HPDE6-E6E7 (cell line): ENCODE measurements at regions not wholly inside any gene's neighbourhood (a gene's known extent, or its start where the extent isn't known, plus 50 kb on each side); places are given as distances from the start of the nearest gene placed in this dataset.
"Not testable (repeated sequence)": the region's sequence is repeated elsewhere in the genome, so short reads cannot be mapped to it uniquely, and the experiment has no call there.

ENCODE experiments used
- DNase-seq: peaks from one replicate; pipeline ENCODE4 v3.0.0; 2011; ENCODE audit warnings: missing footprints; ENCODE audit errors: extremely low spot score

DNA sequence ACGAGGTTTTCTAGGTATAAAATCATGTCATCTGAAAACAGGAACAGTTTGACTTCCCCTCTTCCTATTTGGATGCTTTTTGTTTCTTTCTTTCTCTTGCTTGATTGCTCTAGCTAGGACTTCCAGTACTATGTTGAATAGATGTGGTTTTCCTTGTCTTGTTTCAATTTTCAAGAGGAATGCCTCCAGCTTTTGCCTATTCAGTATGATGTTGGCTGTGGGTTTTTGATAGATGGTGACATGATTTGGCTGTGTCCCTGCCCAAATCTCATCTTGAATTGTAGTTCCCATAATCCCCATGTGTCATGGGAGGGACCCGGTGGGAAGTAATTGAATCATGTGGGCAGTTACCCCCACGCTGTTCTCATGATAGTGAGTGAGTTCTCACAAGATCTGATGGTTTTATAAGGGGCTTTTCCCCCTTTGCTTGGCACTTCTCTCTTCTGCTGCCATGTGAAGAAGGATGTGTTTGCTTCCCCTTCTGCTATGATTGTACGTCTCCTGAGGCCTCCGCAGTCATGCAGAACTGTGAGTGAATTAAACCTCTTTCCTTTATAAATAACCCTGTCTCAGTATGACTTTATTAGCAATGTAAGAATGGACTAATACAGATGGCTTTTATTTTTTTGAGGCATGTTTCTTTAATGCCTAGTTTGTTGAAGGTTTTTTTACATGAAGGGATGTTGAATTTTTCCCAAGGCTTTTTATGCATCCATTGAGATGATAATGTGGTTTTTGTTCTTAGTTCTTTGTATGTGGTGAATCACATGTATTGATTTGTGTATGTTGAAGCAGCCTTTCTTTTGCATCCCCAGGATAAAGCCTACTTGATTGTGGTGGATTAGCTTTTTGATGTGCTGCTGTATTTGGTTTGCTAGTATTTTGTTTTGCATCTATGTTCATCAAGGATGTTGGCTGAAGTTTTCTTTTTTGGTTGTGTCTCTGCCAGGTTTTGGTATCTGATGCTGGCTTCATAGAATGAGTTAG, 239.1 kb downstream of the THBS2 start:
- DNase-seq, result no peak

- DNase-seq, result no peak
Observed at GRCh38 chr6:169009628-169010027, 244.0 kb downstream of the THBS2 start.

GRCh38 chr6:169008641-169009257, 244.9 kb downstream of the THBS2 start:
- no peak for DNase-seq

- no peak for DNase-seq
Observed at GRCh38 chr6:169005166-169005565, 248.5 kb downstream of the THBS2 start.

GRCh38 chr6:169000022-169000421, 253.6 kb downstream of the THBS2 start:
- DNase-seq, result no peak

DNA sequence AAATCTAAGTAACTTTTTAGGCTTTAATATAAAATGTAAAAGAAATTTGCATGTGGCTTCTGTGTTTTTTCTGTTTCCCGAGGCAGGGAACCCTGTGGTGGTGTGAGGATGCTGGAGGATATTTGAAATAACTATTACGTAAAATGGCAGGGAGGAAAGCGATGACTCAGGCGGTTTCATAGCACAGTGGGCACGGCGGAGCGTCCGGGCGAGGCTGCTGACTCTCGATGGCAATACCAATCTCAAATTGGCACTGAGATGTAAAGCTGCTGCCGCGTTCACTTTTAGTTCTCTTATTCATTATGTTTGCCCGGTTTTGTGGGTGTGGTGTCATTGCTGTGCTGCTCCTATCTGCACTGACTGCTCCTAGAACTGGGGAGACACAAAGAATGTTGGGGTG, 254.3 kb downstream of the THBS2 start:
- no peak for DNase-seq

DNA sequence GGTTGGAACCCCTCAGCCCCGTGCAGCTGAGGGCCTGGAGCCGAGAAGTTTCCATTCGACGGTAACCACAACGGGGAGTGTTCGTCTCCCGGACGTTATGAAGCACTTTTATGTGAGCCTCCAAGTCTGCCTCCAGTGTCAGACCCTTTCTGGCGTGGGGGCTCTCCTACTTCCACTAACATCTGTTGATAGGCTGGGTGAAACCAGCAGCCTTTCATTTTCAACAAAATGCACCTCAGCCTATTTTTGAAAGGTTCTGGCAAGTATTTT, 257.4 kb downstream of the THBS2 start:
- DNase-seq, result no peak

DNA sequence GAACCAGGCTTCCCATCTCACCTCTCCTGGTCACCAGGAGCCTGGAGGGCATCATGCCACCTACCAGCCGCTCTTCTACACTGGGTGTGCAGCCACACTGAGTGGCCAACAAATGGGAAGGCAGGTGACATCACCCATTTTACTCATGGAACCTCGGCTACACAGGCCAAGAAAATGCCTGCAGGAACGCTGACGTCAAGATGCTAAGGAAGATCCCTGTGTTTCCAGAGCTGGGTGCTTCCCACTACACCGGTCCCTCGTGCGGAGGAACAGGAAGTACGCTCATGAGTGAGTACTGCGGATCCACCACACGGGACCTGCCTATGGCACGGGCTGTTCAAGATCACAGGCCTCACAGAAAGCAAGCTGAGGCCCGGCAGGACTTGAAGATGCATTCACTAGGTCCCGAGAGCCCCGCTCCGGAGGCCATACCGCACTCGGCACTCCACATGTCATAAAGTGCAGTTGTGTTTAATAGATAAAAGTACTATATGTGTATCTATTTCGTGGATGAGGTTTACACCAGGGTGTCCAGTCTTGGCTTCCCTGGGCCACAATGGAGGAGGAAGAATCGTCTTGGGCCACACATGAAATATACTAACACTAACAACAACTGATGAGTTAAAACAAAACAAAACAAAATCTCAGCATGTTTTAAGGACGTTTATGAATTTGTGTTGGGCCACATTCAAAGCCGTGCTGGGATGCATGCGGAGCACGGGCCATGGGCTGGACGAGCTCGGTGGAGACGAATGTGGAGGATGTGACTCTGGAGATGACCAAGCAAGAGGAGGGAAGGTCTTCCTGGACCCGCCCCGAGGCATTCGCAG, 257.9 kb downstream of the THBS2 start:
- DNase-seq, result no peak

DNA sequence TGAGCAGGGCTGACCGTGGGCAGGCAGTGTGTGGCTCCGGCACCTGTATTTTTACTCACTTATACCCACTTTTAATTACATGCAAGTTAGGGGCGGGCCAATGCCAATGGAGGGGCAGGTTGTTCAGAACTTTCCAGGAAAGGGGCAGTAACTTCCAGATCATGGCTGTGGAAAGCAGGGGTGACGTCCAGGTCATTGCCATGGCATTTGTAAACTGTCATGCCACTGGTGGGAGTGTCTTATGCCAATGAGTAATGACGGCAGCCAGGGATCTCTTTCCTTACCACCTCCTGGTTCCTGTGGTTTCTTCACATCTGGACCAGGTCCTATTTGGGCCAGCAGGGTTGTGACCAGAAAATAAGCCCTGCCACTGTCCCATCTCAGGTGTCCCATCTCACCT, 258.7 kb downstream of the THBS2 start:
- no peak for DNase-seq

DNA sequence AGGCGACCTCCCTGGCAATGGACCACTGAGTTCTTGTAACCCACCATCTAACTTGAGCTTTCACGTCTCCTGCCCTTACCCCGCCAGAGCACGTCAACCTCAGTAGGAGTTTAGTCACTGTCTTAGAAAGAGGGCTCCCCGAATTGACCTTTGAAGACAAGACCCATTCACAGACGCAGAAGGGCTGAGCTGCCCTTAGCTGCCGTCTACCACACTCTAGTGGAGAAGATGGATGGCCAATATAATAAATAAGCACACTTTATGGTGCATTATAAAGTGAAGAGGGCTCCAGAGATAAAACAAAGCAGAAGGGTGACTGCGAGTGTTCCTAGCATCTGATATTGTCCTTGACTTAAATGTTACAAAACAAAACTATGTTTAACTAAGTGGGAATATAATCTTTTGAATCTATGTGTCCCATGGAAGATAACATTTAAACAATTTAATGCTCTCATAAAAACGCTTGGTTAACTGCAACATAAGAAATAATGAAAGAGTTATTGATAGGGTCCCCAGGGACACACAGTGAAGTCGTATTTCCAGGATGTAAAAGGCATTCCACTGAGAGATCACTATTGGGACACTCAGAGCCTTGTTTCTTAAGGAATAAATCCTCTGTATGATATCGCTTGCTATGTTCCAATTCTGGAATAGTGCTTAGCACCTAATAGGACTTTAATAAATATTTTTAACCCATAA, 261.1 kb downstream of the THBS2 start:
- no peak for DNase-seq

- not testable (repeated sequence) for DNase-seq
Observed at GRCh38 chr6:168991695-168992094, 262.0 kb downstream of the THBS2 start.

GRCh38 chr6:168990019-168990751, 263.5 kb downstream of the THBS2 start:
- no peak for DNase-seq

DNA sequence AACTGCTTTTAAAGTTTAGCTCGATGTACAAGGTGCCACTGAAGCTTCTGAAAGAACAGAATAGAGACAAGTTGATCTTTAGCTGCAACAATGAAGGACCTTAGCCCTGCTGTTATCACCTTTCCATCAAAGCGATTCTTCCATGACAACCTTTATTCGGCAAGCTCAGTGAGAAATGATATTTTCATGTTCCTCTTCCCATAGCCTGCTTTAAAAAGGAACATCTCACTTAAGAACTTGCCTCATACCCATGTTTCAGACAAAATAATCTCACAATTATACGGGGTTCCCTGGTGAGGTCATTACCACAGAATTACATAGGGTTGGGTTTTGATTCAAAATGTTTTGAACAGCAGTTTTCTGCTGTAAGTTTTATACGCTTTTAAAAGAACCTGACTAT, 264.2 kb downstream of the THBS2 start:
- no peak for DNase-seq

GRCh38 chr6:168988801-168989200, 264.8 kb downstream of the THBS2 start:
- DNase-seq, result no peak

DNA sequence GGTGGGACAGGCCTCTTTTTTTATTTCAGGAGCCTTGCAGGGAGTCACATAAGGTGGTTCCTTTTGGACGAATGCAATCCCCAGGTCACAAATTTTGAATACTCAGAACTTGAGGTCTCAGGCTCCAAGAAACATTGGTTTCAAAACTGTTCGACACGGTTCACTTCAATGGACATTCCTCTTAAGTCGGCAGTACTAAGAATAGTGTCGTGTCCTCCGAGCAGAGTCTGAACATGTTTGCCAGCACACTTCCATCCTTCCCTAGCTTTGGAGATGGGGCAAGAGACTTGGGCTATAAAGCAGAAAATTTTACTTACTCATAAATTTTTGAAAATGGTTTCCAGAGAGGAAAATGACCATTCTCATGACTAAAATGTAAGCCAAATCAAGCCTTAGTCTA, 265.4 kb downstream of the THBS2 start:
- no peak for DNase-seq

- DNase-seq, result peak; percentile 46
Observed at GRCh38 chr6:168985705-168986104, 267.9 kb downstream of the THBS2 start.

GRCh38 chr6:168983925-168984324, 269.7 kb downstream of the THBS2 start:
- no peak for DNase-seq

GRCh38 chr6:168981187-168981586, 272.5 kb downstream of the THBS2 start:
- DNase-seq, result no peak

DNA sequence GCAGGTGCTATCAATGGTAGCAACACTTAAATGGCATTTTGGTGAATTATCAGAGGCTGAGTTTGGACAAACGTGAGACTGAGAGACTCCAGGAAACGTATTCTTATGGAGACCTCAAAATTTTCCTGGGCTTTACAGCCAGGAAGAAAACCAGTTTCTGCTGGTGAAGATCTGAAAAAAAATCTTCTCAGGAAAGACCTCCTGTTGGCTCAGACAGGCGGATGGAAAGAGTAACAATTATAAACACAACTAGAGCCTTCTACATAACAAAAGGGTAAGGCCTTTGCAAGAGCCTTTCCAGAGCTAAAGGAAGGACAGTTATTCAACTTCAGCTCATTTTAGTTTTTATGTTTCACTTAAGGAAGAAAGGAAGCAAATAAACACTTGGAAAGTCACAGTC, 274.4 kb downstream of the THBS2 start:
- no peak for DNase-seq

- DNase-seq, result no peak
Observed at GRCh38 chr6:168972128-168972527, 281.5 kb downstream of the THBS2 start.

- DNase-seq, result no peak
Observed at GRCh38 chr6:168971549-168971948, 282.1 kb downstream of the THBS2 start.
